Parathyroid adenoma (tissue), 2 donors: ENCODE measurements at regions not wholly inside any gene's neighbourhood (a gene's known extent, or its start where the extent isn't known, plus 50 kb on each side); places are given as distances from the start of the nearest gene placed in this dataset.

ENCODE experiments used
- H2AFZ ChIP-seq: fragments of 300-600 bp; sonication (generic); one replicate; pipeline ENCODE4 v1.7.0; 2017; ENCODE audit warnings: antibody characterized with exemption, mild to moderate bottlenecking
- H3K27ac ChIP-seq: fragments of 300-600 bp; sonication (generic); one replicate; pipeline ENCODE4 v1.7.0; 2017
- H3K27me3 ChIP-seq: fragments of 300-600 bp; sonication (generic); one replicate; pipeline ENCODE4 v1.7.0; 2017; ENCODE audit warnings: low read length; ENCODE audit not compliant: control insufficient read depth, insufficient read depth
- H3K36me3 ChIP-seq: fragments of 300-600 bp; sonication (generic); one replicate; pipeline ENCODE4 v1.7.0; 2017; ENCODE audit warnings: low read length; ENCODE audit not compliant: control insufficient read depth, insufficient read depth
- H3K4me1 ChIP-seq: fragments of 300-600 bp; sonication (generic); one replicate; pipeline ENCODE4 v1.7.0; 2017; ENCODE audit warnings: control low read depth
- H3K4me2 ChIP-seq: fragments of 300-600 bp; sonication (generic); one replicate; pipeline ENCODE4 v1.7.0; 2017; ENCODE audit warnings: low read length
- H3K4me3 ChIP-seq: fragments of 300-600 bp; sonication (generic); one replicate; pipeline ENCODE4 v1.7.0; 2017; ENCODE audit warnings: low read depth, low read length
- H3K79me2 ChIP-seq: fragments of 300-600 bp; sonication (generic); one replicate; pipeline ENCODE4 v1.7.0; 2017; ENCODE audit warnings: control low read depth
- H3K9ac ChIP-seq: fragments of 300-600 bp; sonication (generic); one replicate; pipeline ENCODE4 v1.7.0; 2017; ENCODE audit warnings: mild to moderate bottlenecking
- H3K9me3 ChIP-seq: fragments of 300-600 bp; sonication (generic); one replicate; pipeline ENCODE4 v1.7.0; 2017; ENCODE audit warnings: low read length; ENCODE audit not compliant: control insufficient read depth
- TF ChIP-seq, protein P1 (sequence below): fragments of 300-600 bp; sonication (generic); IDR thresholded peaks from one replicate; pipeline ENCODE4 v1.7.0; 2017; ENCODE audit warnings: antibody characterized with exemption, mild to moderate bottlenecking
- donor health status: primary hyperparathyroidism.

- Histone ChIP-seq H3K4me2 (no peak overlapping the region), H3K9ac (no peak overlapping the region), H3K4me3 (no peak overlapping the region), H3K27ac (no peak overlapping the region), H3K9me3 (no peaks in the 10 kb centered on the region), H3K27me3 (no peaks in the 10 kb centered on the region), H3K79me2 (no peaks in the 10 kb centered on the region), H3K36me3 (no peaks in the 10 kb centered on the region), H2AFZ (no peak overlapping the region), H3K4me1 (no peaks in the 10 kb centered on the region)
- TF ChIP-seq, protein P1, sequence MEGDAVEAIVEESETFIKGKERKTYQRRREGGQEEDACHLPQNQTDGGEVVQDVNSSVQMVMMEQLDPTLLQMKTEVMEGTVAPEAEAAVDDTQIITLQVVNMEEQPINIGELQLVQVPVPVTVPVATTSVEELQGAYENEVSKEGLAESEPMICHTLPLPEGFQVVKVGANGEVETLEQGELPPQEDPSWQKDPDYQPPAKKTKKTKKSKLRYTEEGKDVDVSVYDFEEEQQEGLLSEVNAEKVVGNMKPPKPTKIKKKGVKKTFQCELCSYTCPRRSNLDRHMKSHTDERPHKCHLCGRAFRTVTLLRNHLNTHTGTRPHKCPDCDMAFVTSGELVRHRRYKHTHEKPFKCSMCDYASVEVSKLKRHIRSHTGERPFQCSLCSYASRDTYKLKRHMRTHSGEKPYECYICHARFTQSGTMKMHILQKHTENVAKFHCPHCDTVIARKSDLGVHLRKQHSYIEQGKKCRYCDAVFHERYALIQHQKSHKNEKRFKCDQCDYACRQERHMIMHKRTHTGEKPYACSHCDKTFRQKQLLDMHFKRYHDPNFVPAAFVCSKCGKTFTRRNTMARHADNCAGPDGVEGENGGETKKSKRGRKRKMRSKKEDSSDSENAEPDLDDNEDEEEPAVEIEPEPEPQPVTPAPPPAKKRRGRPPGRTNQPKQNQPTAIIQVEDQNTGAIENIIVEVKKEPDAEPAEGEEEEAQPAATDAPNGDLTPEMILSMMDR: no peak
These were observed 203.1 kb upstream of the TMEM45B start for GRCh38 chr11:129612447-129612961.

DNA sequence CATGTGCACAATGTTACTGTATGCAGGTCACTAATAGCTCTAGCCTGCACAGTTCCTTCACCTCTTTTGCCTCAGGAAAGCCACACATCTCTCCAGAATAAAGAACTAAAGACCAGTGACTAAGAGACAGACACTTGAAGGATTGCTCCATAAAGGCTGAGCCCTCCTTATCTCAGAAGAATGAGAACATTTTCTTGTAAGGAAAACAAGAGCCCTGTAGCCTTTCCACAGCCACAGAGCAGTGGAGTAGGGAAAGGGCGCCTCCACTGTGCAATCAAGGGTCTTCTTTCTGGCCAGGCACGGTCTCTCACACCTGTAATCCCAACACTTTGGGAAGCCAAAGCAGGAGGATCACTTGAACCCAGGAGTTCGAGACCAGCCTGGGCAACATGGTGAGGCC lies 202.6 kb upstream of the TMEM45B start:
- TF ChIP-seq, protein P1: no peak
- no peaks in the 10 kb centered on the region for H3K4me1 ChIP-seq
- H3K4me2 ChIP-seq: no peak overlapping the region
- no peaks in the 10 kb centered on the region for H3K9me3 ChIP-seq
- no peak overlapping the region for H2AFZ ChIP-seq
- no peak overlapping the region for H3K27ac ChIP-seq
- no peaks in the 10 kb centered on the region for H3K79me2 ChIP-seq
- no peak overlapping the region for H3K4me3 ChIP-seq
- no peaks in the 10 kb centered on the region for H3K27me3 ChIP-seq
- no peak overlapping the region for H3K9ac ChIP-seq
- no peaks in the 10 kb centered on the region for H3K36me3 ChIP-seq

GRCh38 chr11:129614256-129614944 lies 201.2 kb upstream of the TMEM45B start:
- H3K4me3 ChIP-seq: no peak overlapping the region
- no peaks in the 10 kb centered on the region for H3K4me1 ChIP-seq
- no peak overlapping the region for H3K4me2 ChIP-seq
- H3K9ac ChIP-seq: no peak overlapping the region
- no peak overlapping the region for H3K27ac ChIP-seq
- no peaks in the 10 kb centered on the region for H3K36me3 ChIP-seq
- TF ChIP-seq, protein P1: no peak
- H3K27me3 ChIP-seq: no peaks in the 10 kb centered on the region
- H3K79me2 ChIP-seq: no peaks in the 10 kb centered on the region
- H3K9me3 ChIP-seq: no peaks in the 10 kb centered on the region
- no peak overlapping the region for H2AFZ ChIP-seq

DNA sequence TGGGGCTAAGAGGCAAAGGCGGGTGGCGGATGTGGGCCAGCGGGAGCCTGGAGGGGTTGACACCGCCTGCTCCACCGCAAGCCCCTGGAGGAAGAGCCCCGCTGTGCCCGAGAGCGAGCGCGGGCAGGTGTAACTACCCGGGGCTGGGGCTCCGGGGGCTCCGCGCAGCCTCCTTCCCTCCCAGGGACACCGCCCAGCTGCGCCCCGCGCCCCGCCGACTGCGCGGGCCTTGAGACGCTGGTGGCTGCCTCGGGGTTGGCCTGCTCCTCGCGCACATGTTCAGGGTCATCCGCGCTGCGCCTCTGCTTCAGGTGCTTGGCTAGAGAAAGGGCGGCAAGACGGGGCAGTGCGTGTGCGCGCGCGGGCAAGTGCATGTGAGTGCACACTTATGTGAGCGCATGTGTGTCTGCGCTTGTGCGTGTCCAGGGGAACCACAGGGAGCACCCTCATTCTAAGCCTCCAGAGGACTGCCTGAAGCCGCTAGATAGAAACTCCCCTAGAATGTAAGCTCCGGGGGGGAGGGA lies 197.5 kb upstream of the TMEM45B start:
- Histone ChIP-seq H3K9ac (no peak overlapping the region), H3K79me2 (no peaks in the 10 kb centered on the region), H2AFZ (no peak overlapping the region), H3K4me3 (no peak overlapping the region), H3K27me3 (no peaks in the 10 kb centered on the region), H3K27ac (no peak overlapping the region), H3K9me3 (no peaks in the 10 kb centered on the region), H3K4me2 (no peak overlapping the region), H3K36me3 (no peaks in the 10 kb centered on the region), H3K4me1 (no peaks in the 10 kb centered on the region)
- TF ChIP-seq, protein P1: no peak
